ENCODE measurements at regions not wholly inside any gene's neighbourhood (a gene's known extent, or its start where the extent isn't known, plus 50 kb on each side); places are given as distances from the start of the nearest gene placed in this dataset.

- Histone ChIP-seq H3K9me2 (ENCODE audit: insufficient read depth) (no peaks in the 10 kb centered on the region), H3K4me2 (ENCODE audit: unreplicated experiment) (no peak overlapping the region), H3K9me3 (ENCODE audit: low read depth) (no peaks in the 10 kb centered on the region), H4K20me1 (ENCODE audit: insufficient read depth) (no peaks in the 10 kb centered on the region), H3K36me3 (ENCODE audit: low read depth) (no peaks in the 10 kb centered on the region), H3K4me3 (no peak overlapping the region), H3K27ac (no peak overlapping the region), H3K9ac (no peak overlapping the region), H3K27me3 (replicated peaks; ENCODE audit: insufficient read depth) (no peaks in the 10 kb centered on the region), H2AFZ (no peak overlapping the region), H3K79me2 (ENCODE audit: insufficient read depth) (no peaks in the 10 kb centered on the region), H3K4me1 (ENCODE audit: insufficient read depth) (peaks cover 16% of the 10 kb centered on the region), H3F3A (ENCODE audit: insufficient read depth) (peaks cover 27% of the 10 kb centered on the region)
- no peak for TF ChIP-seq EZH2 (IDR thresholded peaks at IDR 0.05; ENCODE audit: insufficient read depth, poor library complexity, severe bottlenecking)
- no peak for TF ChIP-seq EZH2phosphoT487 (IDR thresholded peaks at IDR 0.05; ENCODE audit: insufficient read depth, low read depth)
- no peak for DNase-seq
- in situ Hi-C loops (cut with MboI) = no loop called here
- 82 to 84% methylated on average over 4 of the region's 4 CpGs for WGBS, 2 experiments (ENCODE audit: low coverage in 1 of 2, low lambda C conversion rate in 2 of 2, missing lambda C conversion rate in 2 of 2)
Observed at GRCh38 chr1:222049176-222049575, 307.3 kb upstream of the DUSP10 start.

GRCh38 chr1:222048094-222048595 is 306.3 kb upstream of the DUSP10 start:
- no peaks in the 10 kb centered on the region for H3K27me3 ChIP-seq (replicated peaks; ENCODE audit: insufficient read depth)
- H2AFZ ChIP-seq = 0 out of 2 replicates have a peak overlapping the region, but pooled peaks have one; percentile 6
- no peaks in the 10 kb centered on the region for H3K9me2 ChIP-seq (ENCODE audit: insufficient read depth)
- H3K79me2 ChIP-seq (ENCODE audit: insufficient read depth) = no peaks in the 10 kb centered on the region
- H3K4me1 ChIP-seq (ENCODE audit: insufficient read depth) = peaks cover 23% of the 10 kb centered on the region
- peaks cover 27% of the 10 kb centered on the region for H3F3A ChIP-seq (ENCODE audit: insufficient read depth)
- no peaks in the 10 kb centered on the region for H3K9me3 ChIP-seq (ENCODE audit: low read depth)
- no peak overlapping the region for H3K9ac ChIP-seq
- H3K27ac ChIP-seq = no peak overlapping the region
- H3K4me3 ChIP-seq = no peak overlapping the region
- no peaks in the 10 kb centered on the region for H3K36me3 ChIP-seq (ENCODE audit: low read depth)
- WGBS, 2 experiments (ENCODE audit: low coverage in 1 of 2, low lambda C conversion rate in 2 of 2, missing lambda C conversion rate in 2 of 2) = 25% methylated on average over 4 of the region's 4 CpGs
- H4K20me1 ChIP-seq (ENCODE audit: insufficient read depth) = no peaks in the 10 kb centered on the region
- H3K4me2 ChIP-seq (ENCODE audit: unreplicated experiment) = peak overlapping the region; percentile 52
- in situ Hi-C loops (cut with MboI) = no loop called here
- peak; percentile 81 for DNase-seq
- no peak for TF ChIP-seq EZH2phosphoT487 (IDR thresholded peaks at IDR 0.05; ENCODE audit: insufficient read depth, low read depth)

GRCh38 chr1:222047366-222047765 is 305.5 kb upstream of the DUSP10 start:
- no peaks in the 10 kb centered on the region for H3K27me3 ChIP-seq (replicated peaks; ENCODE audit: insufficient read depth)
- H3K4me2 ChIP-seq (ENCODE audit: unreplicated experiment) = no peak overlapping the region
- 71 to 76% methylated on average over 3 of the region's 3 CpGs for WGBS, 2 experiments (ENCODE audit: low coverage in 1 of 2, low lambda C conversion rate in 2 of 2, missing lambda C conversion rate in 2 of 2)
- no peak overlapping the region for H2AFZ ChIP-seq
- H3K9me3 ChIP-seq (ENCODE audit: low read depth) = no peaks in the 10 kb centered on the region
- H4K20me1 ChIP-seq (ENCODE audit: insufficient read depth) = no peaks in the 10 kb centered on the region
- H3K27ac ChIP-seq = no peak overlapping the region
- peaks cover 26% of the 10 kb centered on the region for H3K4me1 ChIP-seq (ENCODE audit: insufficient read depth)
- H3K9me2 ChIP-seq (ENCODE audit: insufficient read depth) = no peaks in the 10 kb centered on the region
- no peaks in the 10 kb centered on the region for H3K36me3 ChIP-seq (ENCODE audit: low read depth)
- H3K79me2 ChIP-seq (ENCODE audit: insufficient read depth) = no peaks in the 10 kb centered on the region
- in situ Hi-C loops (cut with MboI) = no loop called here
- peaks cover 28% of the 10 kb centered on the region for H3F3A ChIP-seq (ENCODE audit: insufficient read depth)
- H3K9ac ChIP-seq = no peak overlapping the region
- no peak for DNase-seq
- TF ChIP-seq EZH2 (IDR thresholded peaks at IDR 0.05; ENCODE audit: insufficient read depth, poor library complexity, severe bottlenecking) = no peak
- no peak for TF ChIP-seq EZH2phosphoT487 (IDR thresholded peaks at IDR 0.05; ENCODE audit: insufficient read depth, low read depth)
- H3K4me3 ChIP-seq = no peak overlapping the region

- Histone ChIP-seq H3K4me3 (no peak overlapping the region), H3K79me2 (ENCODE audit: insufficient read depth) (no peaks in the 10 kb centered on the region), H3F3A (ENCODE audit: insufficient read depth) (peaks cover 31% of the 10 kb centered on the region), H4K20me1 (ENCODE audit: insufficient read depth) (no peaks in the 10 kb centered on the region), H3K27me3 (replicated peaks; ENCODE audit: insufficient read depth) (no peaks in the 10 kb centered on the region), H3K27ac (no peak overlapping the region), H3K9me3 (ENCODE audit: low read depth) (no peaks in the 10 kb centered on the region), H3K9ac (no peak overlapping the region), H3K36me3 (ENCODE audit: low read depth) (no peaks in the 10 kb centered on the region), H3K4me2 (ENCODE audit: unreplicated experiment) (no peak overlapping the region), H2AFZ (no peak overlapping the region), H3K4me1 (ENCODE audit: insufficient read depth) (peaks cover 30% of the 10 kb centered on the region), H3K9me2 (ENCODE audit: insufficient read depth) (no peaks in the 10 kb centered on the region)
- in situ Hi-C loops (cut with MboI) = no loop called here
- DNase-seq = no peak
- 94 to 97% methylated on average over 3 of the region's 3 CpGs for WGBS, 2 experiments (ENCODE audit: low coverage in 1 of 2, low lambda C conversion rate in 2 of 2, missing lambda C conversion rate in 2 of 2)
- TF ChIP-seq EZH2phosphoT487 (IDR thresholded peaks at IDR 0.05; ENCODE audit: insufficient read depth, low read depth) = no peak
Observed at GRCh38 chr1:222046684-222047263, 304.9 kb upstream of the DUSP10 start.

- TF ChIP-seq EZH2 (IDR thresholded peaks at IDR 0.05; ENCODE audit: insufficient read depth, poor library complexity, severe bottlenecking) (no peak), EZH2phosphoT487 (IDR thresholded peaks at IDR 0.05; ENCODE audit: insufficient read depth, low read depth) (no peak)
- H3K27me3 ChIP-seq (replicated peaks; ENCODE audit: insufficient read depth) = no peaks in the 10 kb centered on the region
- H2AFZ ChIP-seq = no peak overlapping the region
- H3K4me3 ChIP-seq = no peak overlapping the region
- no peak overlapping the region for H3K4me2 ChIP-seq (ENCODE audit: unreplicated experiment)
- H3K9me3 ChIP-seq (ENCODE audit: low read depth) = no peaks in the 10 kb centered on the region
- H3F3A ChIP-seq (ENCODE audit: insufficient read depth) = peaks cover 27% of the 10 kb centered on the region
- H4K20me1 ChIP-seq (ENCODE audit: insufficient read depth) = no peaks in the 10 kb centered on the region
- H3K36me3 ChIP-seq (ENCODE audit: low read depth) = no peaks in the 10 kb centered on the region
- in situ Hi-C loops (cut with MboI) = no loop called here
- H3K4me1 ChIP-seq (ENCODE audit: insufficient read depth) = peaks cover 30% of the 10 kb centered on the region
- no peak overlapping the region for H3K9ac ChIP-seq
- no peak overlapping the region for H3K27ac ChIP-seq
- no peaks in the 10 kb centered on the region for H3K79me2 ChIP-seq (ENCODE audit: insufficient read depth)
- DNase-seq = no peak
- WGBS, 2 experiments (ENCODE audit: low coverage in 1 of 2, low lambda C conversion rate in 2 of 2, missing lambda C conversion rate in 2 of 2) = 98 to 99% methylated on average over 3 of the region's 3 CpGs
- no peaks in the 10 kb centered on the region for H3K9me2 ChIP-seq (ENCODE audit: insufficient read depth)
Observed at GRCh38 chr1:222045786-222046185, 303.9 kb upstream of the DUSP10 start.

Measured in GM23248 (cell line).